T-helper 1 cell treated with Interleukin-12 subunit alpha and Interleukin-12 subunit beta and Interleukin-4 antibody, amounts not matched to agents 30 μg/mL and 1 μg/mL, for 36 hours (primary cell): ENCODE measurements at regions not wholly inside any gene's neighbourhood (a gene's known extent, or its start where the extent isn't known, plus 50 kb on each side); places are given as distances from the start of the nearest gene placed in this dataset.

Experiments used
- H3K27ac Mint-ChIP-seq: one replicate; pipeline ENCODE4 v1.8.0; 2021; ENCODE audit warnings: mild to moderate bottlenecking, mixed read lengths
- H3K27me3 Mint-ChIP-seq: one replicate; pipeline ENCODE4 v1.8.0; 2021; ENCODE audit warnings: low read depth, mixed read lengths
- H3K36me3 Mint-ChIP-seq: one replicate; pipeline ENCODE4 v1.8.0; 2021; ENCODE audit warnings: low read depth, mixed read lengths
- H3K4me1 Mint-ChIP-seq: one replicate; pipeline ENCODE4 v1.8.0; 2021; ENCODE audit warnings: low read depth, mixed read lengths
- H3K4me3 Mint-ChIP-seq: one replicate; pipeline ENCODE4 v1.8.0; 2021; ENCODE audit warnings: mild to moderate bottlenecking, moderate library complexity, mixed read lengths
- H3K9me3 Mint-ChIP-seq: one replicate; pipeline ENCODE4 v1.8.0; 2021; ENCODE audit warnings: mixed read lengths

GRCh38 chr13:44223770-44224444 is 149.7 kb upstream of the SERP2 start:
- H3K4me1 Mint-ChIP-seq, result no peaks in the 10 kb centered on the region
- H3K4me3 Mint-ChIP-seq, result no peak overlapping the region
- peaks cover 2% of the 10 kb centered on the region for H3K36me3 Mint-ChIP-seq
- no peaks in the 10 kb centered on the region for H3K9me3 Mint-ChIP-seq
- H3K27ac Mint-ChIP-seq, result no peak overlapping the region
- peaks cover 37% of the 10 kb centered on the region for H3K27me3 Mint-ChIP-seq

- H3K9me3 Mint-ChIP-seq, result no peaks in the 10 kb centered on the region
- H3K27ac Mint-ChIP-seq, result no peak overlapping the region
- no peak overlapping the region for H3K4me3 Mint-ChIP-seq
- no peaks in the 10 kb centered on the region for H3K4me1 Mint-ChIP-seq
- peaks cover 35% of the 10 kb centered on the region for H3K27me3 Mint-ChIP-seq
- peaks cover 2% of the 10 kb centered on the region for H3K36me3 Mint-ChIP-seq
Observed at GRCh38 chr13:44224450-44225149, 149.0 kb upstream of the SERP2 start.

GRCh38 chr13:44229371-44230030 is 144.1 kb upstream of the SERP2 start:
- Mint-ChIP-seq H3K27ac (no peak overlapping the region), H3K9me3 (no peaks in the 10 kb centered on the region), H3K4me1 (no peaks in the 10 kb centered on the region), H3K27me3 (peaks cover 12% of the 10 kb centered on the region), H3K4me3 (no peak overlapping the region), H3K36me3 (peaks cover 2% of the 10 kb centered on the region)

GRCh38 chr13:44230071-44230470 is 143.6 kb upstream of the SERP2 start:
- H3K36me3 Mint-ChIP-seq, result peaks cover 2% of the 10 kb centered on the region
- H3K4me1 Mint-ChIP-seq, result no peaks in the 10 kb centered on the region
- H3K27me3 Mint-ChIP-seq, result peaks cover 18% of the 10 kb centered on the region
- H3K27ac Mint-ChIP-seq, result no peak overlapping the region
- H3K4me3 Mint-ChIP-seq, result no peak overlapping the region
- no peaks in the 10 kb centered on the region for H3K9me3 Mint-ChIP-seq

- H3K9me3 Mint-ChIP-seq, result no peaks in the 10 kb centered on the region
- H3K36me3 Mint-ChIP-seq, result no peaks in the 10 kb centered on the region
- H3K4me1 Mint-ChIP-seq, result no peaks in the 10 kb centered on the region
- H3K4me3 Mint-ChIP-seq, result no peak overlapping the region
- H3K27me3 Mint-ChIP-seq, result peaks cover 18% of the 10 kb centered on the region
- no peak overlapping the region for H3K27ac Mint-ChIP-seq
Observed at GRCh38 chr13:44230736-44231135, 142.9 kb upstream of the SERP2 start.

- Mint-ChIP-seq H3K4me1 (no peaks in the 10 kb centered on the region), H3K27ac (no peak overlapping the region), H3K9me3 (no peaks in the 10 kb centered on the region), H3K27me3 (peaks cover 21% of the 10 kb centered on the region), H3K4me3 (no peak overlapping the region), H3K36me3 (no peaks in the 10 kb centered on the region)
Observed at GRCh38 chr13:44231786-44232516, 141.7 kb upstream of the SERP2 start.

- Mint-ChIP-seq H3K27ac (no peak overlapping the region), H3K9me3 (no peaks in the 10 kb centered on the region), H3K4me1 (peaks cover 5% of the 10 kb centered on the region)
Observed at GRCh38 chr13:44232774-44233173, 140.8 kb upstream of the SERP2 start.

GRCh38 chr13:44234566-44234965 is 139.1 kb upstream of the SERP2 start:
- Mint-ChIP-seq H3K4me1 (peaks cover 11% of the 10 kb centered on the region), H3K9me3 (no peaks in the 10 kb centered on the region), H3K4me3 (no peak overlapping the region), H3K36me3 (no peaks in the 10 kb centered on the region), H3K27ac (no peak overlapping the region), H3K27me3 (peaks cover 27% of the 10 kb centered on the region)

More at GRCh38 chr13:44232774-44233173, 140.8 kb upstream of the SERP2 start:
- Mint-ChIP-seq H3K27me3 (peaks cover 21% of the 10 kb centered on the region), H3K4me3 (no peak overlapping the region), H3K36me3 (no peaks in the 10 kb centered on the region)

GRCh38 chr13:44236370-44236769 is 137.3 kb upstream of the SERP2 start:
- Mint-ChIP-seq H3K27ac (no peak overlapping the region), H3K9me3 (no peaks in the 10 kb centered on the region), H3K27me3 (peaks cover 27% of the 10 kb centered on the region), H3K4me3 (no peak overlapping the region), H3K4me1 (peaks cover 11% of the 10 kb centered on the region), H3K36me3 (no peaks in the 10 kb centered on the region)

- H3K27ac Mint-ChIP-seq, result no peak overlapping the region
- peaks cover 23% of the 10 kb centered on the region for H3K27me3 Mint-ChIP-seq
- no peaks in the 10 kb centered on the region for H3K36me3 Mint-ChIP-seq
- H3K9me3 Mint-ChIP-seq, result no peaks in the 10 kb centered on the region
- no peak overlapping the region for H3K4me3 Mint-ChIP-seq
- H3K4me1 Mint-ChIP-seq, result peaks cover 11% of the 10 kb centered on the region
Observed at GRCh38 chr13:44236801-44237207, 136.8 kb upstream of the SERP2 start.

- Mint-ChIP-seq H3K9me3 (no peaks in the 10 kb centered on the region), H3K4me1 (peaks cover 12% of the 10 kb centered on the region), H3K27ac (peak overlapping the region; percentile 49), H3K4me3 (peak overlapping the region; percentile 58), H3K27me3 (peaks cover 22% of the 10 kb centered on the region), H3K36me3 (no peaks in the 10 kb centered on the region)
Observed at GRCh38 chr13:44237276-44237767, 136.3 kb upstream of the SERP2 start.

GRCh38 chr13:44237881-44238421 is 135.7 kb upstream of the SERP2 start:
- Mint-ChIP-seq H3K9me3 (no peaks in the 10 kb centered on the region), H3K27me3 (peaks cover 22% of the 10 kb centered on the region), H3K4me3 (no peak overlapping the region), H3K4me1 (peaks cover 16% of the 10 kb centered on the region), H3K36me3 (no peaks in the 10 kb centered on the region), H3K27ac (peak overlapping the region; percentile 49)

- Mint-ChIP-seq H3K36me3 (no peaks in the 10 kb centered on the region), H3K27ac (no peak overlapping the region), H3K9me3 (no peaks in the 10 kb centered on the region), H3K4me3 (no peak overlapping the region), H3K4me1 (peaks cover 18% of the 10 kb centered on the region), H3K27me3 (peaks cover 12% of the 10 kb centered on the region)
Observed at GRCh38 chr13:44240611-44241145, 132.9 kb upstream of the SERP2 start.

- H3K9me3 Mint-ChIP-seq, result no peaks in the 10 kb centered on the region
- H3K36me3 Mint-ChIP-seq, result no peaks in the 10 kb centered on the region
- H3K4me1 Mint-ChIP-seq, result peaks cover 18% of the 10 kb centered on the region
- no peak overlapping the region for H3K4me3 Mint-ChIP-seq
- H3K27ac Mint-ChIP-seq, result no peak overlapping the region
- peaks cover 7% of the 10 kb centered on the region for H3K27me3 Mint-ChIP-seq
Observed at GRCh38 chr13:44241638-44242037, 132.0 kb upstream of the SERP2 start.
